ENCODE measurements at regions not wholly inside any gene's neighbourhood (a gene's known extent, or its start where the extent isn't known, plus 50 kb on each side); places are given as distances from the start of the nearest gene placed in this dataset.
"Not testable (repeated sequence)": the region's sequence is repeated elsewhere in the genome, so short reads cannot be mapped to it uniquely, and the experiment has no call there.

DNA sequence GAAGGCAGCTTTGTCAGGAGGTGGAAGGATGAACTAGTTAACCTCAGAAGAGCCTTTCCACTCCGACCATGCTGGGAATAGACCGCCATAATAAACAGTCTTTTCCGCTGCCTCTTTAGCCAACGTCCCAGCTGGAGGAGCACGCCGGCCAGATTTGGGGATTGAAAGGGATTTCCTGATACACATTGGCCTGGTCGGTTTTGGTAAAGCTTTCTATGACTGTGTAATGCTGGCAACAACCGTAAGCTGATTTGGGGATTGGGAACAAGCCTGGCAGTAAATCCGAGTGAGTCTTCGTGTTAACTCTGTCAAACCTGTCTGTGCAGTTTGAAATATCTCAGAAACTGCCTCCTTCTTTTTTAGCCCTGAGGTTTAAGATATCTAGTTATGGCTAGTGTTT, 87.0 kb downstream of the DAD1 start:
- peaks cover 58% of the 10 kb centered on the region for H3K36me3 Mint-ChIP-seq (ENCODE audit: insufficient read depth)
- H3K27ac Mint-ChIP-seq (ENCODE audit: low read depth) = peak overlapping the region; percentile 93
- H3K9me3 Mint-ChIP-seq = no peaks in the 10 kb centered on the region
- peaks cover 31% of the 10 kb centered on the region for H3K4me1 Mint-ChIP-seq
- no peak for ATAC-seq (replicated peaks; ENCODE audit: extremely low read depth, poor library complexity, severe bottlenecking)
- H3K27me3 Mint-ChIP-seq = no peaks in the 10 kb centered on the region
- DNase-seq (ENCODE audit: low spot score in 2 of 2) = no peak
- peak overlapping the region; percentile 81 for H3K4me3 Mint-ChIP-seq

DNA sequence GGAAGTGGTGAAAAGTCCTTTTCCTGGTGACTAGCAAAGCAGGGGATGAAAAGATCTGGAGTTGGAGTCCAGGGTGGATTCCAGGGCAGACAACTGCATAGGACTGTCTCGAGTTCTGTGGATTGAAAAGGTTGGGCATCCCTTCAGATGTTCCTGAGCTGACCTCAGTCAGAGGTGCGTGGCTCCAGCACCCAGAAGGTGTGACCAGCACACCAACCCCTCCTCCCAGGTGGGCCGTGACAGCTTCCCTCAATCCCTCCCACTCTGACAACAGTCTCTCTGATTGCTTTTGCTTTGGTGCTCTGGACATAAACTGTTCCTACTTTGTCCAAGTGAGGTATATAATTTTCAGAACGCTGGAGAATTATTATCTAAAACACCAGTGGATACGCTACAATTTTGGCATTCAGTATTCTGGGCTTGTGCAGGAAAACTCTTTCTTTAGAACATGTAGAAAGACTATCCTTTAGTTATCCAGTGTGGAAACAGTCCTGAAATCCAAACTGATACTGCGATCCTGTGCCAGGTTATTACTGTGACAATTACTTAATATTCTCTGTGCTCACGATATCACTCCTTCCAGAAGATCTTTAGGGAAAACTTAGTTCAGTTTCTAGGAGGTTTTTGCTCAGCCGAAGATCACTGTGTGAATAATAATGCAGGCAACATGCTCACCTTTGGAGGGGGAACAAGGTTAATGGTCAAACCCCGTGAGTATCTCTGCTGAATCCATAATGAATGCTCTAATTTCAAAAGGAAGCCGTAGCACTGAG, 87.9 kb downstream of the DAD1 start:
- Mint-ChIP-seq H3K4me1 (peaks cover 25% of the 10 kb centered on the region), H3K4me3 (peak overlapping the region; percentile 81), H3K9me3 (no peaks in the 10 kb centered on the region), H3K27me3 (no peaks in the 10 kb centered on the region), H3K27ac (ENCODE audit: low read depth) (peak overlapping the region; percentile 93), H3K36me3 (ENCODE audit: insufficient read depth) (peaks cover 51% of the 10 kb centered on the region)
- DNase-seq (ENCODE audit: low spot score in 2 of 2) = no peak
- no peak for ATAC-seq (replicated peaks; ENCODE audit: extremely low read depth, poor library complexity, severe bottlenecking)

DNA sequence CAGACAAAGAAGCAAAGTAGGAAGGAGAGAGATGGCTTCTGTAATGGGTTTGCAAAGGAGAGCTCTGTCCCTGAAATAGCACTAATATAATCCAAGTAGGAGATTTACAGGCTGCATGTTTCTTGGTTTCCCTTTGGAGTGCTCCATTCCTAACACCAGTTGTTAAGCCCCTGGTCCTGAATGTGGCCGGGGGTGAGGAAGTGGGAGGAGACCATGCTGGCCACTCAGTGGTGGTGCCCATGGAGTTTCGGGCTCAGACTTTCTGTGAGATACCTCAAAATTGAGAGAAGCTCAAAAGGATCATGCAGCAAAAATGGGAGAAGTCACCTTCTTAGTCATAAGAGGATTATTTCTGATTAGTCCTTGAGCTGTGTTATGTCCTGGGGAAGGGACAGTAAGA, 88.5 kb downstream of the DAD1 start:
- no peaks in the 10 kb centered on the region for H3K9me3 Mint-ChIP-seq
- DNase-seq (ENCODE audit: low spot score in 2 of 2) = no peak
- H3K27ac Mint-ChIP-seq (ENCODE audit: low read depth) = peak overlapping the region; percentile 84
- no peaks in the 10 kb centered on the region for H3K27me3 Mint-ChIP-seq
- H3K4me1 Mint-ChIP-seq = peaks cover 19% of the 10 kb centered on the region
- ATAC-seq (replicated peaks; ENCODE audit: extremely low read depth, poor library complexity, severe bottlenecking) = no peak
- peaks cover 45% of the 10 kb centered on the region for H3K36me3 Mint-ChIP-seq (ENCODE audit: insufficient read depth)
- peak overlapping the region; percentile 81 for H3K4me3 Mint-ChIP-seq

DNA sequence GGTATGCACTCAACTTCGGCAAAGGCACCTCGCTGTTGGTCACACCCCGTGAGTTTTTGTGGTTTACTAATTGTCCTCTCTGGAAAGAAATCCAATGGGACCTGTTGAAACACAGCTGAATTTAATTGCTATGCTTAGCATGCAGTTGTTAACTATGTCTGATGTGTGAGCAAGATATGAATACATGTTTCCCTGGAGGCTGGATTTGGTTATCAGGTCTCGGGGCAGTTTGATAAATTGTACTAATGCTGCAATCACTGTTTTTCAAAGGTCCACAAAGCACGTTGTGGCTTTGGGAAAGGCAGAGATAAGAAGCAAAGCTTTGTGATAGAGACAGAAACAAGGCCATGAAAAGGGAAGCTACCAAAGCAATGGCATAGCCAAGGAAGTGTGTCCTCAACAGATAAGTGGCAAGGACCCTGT, 91.3 kb downstream of the DAD1 start:
- DNase-seq (ENCODE audit: low spot score in 2 of 2) (no peak), ATAC-seq (replicated peaks; ENCODE audit: extremely low read depth, poor library complexity, severe bottlenecking) (no peak)
- H3K27me3 Mint-ChIP-seq = no peaks in the 10 kb centered on the region
- no peaks in the 10 kb centered on the region for H3K9me3 Mint-ChIP-seq
- H3K36me3 Mint-ChIP-seq (ENCODE audit: insufficient read depth) = peaks cover 39% of the 10 kb centered on the region
- peaks cover 9% of the 10 kb centered on the region for H3K4me1 Mint-ChIP-seq
- peak overlapping the region; percentile 81 for H3K4me3 Mint-ChIP-seq
- peak overlapping the region; percentile 88 for H3K27ac Mint-ChIP-seq (ENCODE audit: low read depth)

DNA sequence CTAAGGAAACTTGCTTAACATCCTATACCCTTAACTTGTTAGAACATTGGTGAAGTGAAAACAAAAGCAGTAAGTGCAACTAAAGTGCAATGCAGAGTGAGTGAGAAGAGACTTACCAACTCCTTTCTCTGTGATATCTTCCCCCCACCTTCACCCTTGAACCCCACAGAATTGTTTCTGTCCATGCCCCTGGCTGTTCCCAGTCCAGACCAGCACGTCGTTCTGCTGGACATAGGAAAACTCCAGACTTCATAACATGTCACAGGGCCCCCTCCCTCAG, 91.9 kb downstream of the DAD1 start:
- ATAC-seq (replicated peaks; ENCODE audit: extremely low read depth, poor library complexity, severe bottlenecking) (no peak), DNase-seq (ENCODE audit: low spot score in 2 of 2) (no peak)
- no peaks in the 10 kb centered on the region for H3K27me3 Mint-ChIP-seq
- peaks cover 8% of the 10 kb centered on the region for H3K4me1 Mint-ChIP-seq
- H3K36me3 Mint-ChIP-seq (ENCODE audit: insufficient read depth) = peaks cover 42% of the 10 kb centered on the region
- H3K9me3 Mint-ChIP-seq = no peaks in the 10 kb centered on the region
- peak overlapping the region; percentile 81 for H3K4me3 Mint-ChIP-seq
- H3K27ac Mint-ChIP-seq (ENCODE audit: low read depth) = no peak overlapping the region

DNA sequence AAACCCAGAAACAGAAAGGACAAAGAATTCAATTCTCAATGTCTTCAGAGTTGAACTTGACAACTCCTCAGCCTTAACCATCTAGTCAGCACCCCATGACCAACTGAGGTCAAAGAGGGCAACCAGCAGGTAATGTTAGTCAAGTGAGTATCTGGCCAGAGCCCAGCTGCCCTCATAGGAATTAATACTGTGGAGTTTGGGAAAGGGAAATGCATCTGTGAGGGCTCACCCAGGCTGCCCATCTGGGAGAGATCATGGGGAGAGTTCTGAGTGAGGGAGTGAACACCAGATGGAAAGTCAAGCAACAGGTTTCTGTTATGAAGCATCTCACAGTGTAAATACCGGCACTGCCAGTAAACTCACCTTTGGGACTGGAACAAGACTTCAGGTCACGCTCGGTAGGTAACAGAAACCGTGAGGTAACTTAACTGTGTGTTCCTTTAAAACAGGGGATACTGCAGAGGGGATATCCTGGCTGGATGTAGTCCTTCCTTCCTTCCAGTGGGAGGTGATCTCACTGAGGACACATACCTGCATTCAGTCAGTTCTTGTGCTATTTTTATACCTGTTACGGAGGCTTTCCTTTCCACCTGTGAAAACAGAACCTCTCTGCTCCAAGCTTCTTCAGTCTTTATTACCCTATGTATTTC, 94.4 kb downstream of the DAD1 start:
- Mint-ChIP-seq H3K36me3 (ENCODE audit: insufficient read depth) (peaks cover 38% of the 10 kb centered on the region), H3K4me3 (peak overlapping the region; percentile 81), H3K27me3 (no peaks in the 10 kb centered on the region), H3K9me3 (no peaks in the 10 kb centered on the region), H3K27ac (ENCODE audit: low read depth) (peak overlapping the region; percentile 53), H3K4me1 (no peaks in the 10 kb centered on the region)
- DNase-seq (ENCODE audit: low spot score in 2 of 2) (no peak), ATAC-seq (replicated peaks; ENCODE audit: extremely low read depth, poor library complexity, severe bottlenecking) (no peak)

DNA sequence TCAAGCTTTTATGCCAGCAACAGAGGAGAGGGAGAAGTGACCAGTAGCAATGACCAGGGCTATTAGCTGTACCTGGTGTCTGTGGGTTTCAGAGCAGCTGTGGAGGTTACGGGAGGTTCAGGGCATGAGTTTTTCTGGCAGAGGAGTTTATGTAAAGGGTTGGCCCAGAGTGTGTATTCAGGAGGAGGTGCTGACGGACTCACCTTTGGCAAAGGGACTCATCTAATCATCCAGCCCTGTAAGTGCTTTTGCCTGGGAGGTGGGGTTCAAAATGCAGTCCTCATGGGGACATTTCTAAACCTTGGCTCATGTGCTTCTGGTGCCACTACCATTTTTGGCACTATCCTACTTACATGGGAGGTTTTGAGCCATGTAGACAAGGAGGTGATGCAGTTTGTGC, 95.3 kb downstream of the DAD1 start:
- Mint-ChIP-seq H3K36me3 (ENCODE audit: insufficient read depth) (peaks cover 36% of the 10 kb centered on the region), H3K4me1 (no peaks in the 10 kb centered on the region), H3K4me3 (peak overlapping the region; percentile 81), H3K27me3 (no peaks in the 10 kb centered on the region), H3K27ac (ENCODE audit: low read depth) (peak overlapping the region; percentile 55), H3K9me3 (no peaks in the 10 kb centered on the region)
- DNase-seq (ENCODE audit: low spot score in 2 of 2) (no peak), ATAC-seq (replicated peaks; ENCODE audit: extremely low read depth, poor library complexity, severe bottlenecking) (no peak)

DNA sequence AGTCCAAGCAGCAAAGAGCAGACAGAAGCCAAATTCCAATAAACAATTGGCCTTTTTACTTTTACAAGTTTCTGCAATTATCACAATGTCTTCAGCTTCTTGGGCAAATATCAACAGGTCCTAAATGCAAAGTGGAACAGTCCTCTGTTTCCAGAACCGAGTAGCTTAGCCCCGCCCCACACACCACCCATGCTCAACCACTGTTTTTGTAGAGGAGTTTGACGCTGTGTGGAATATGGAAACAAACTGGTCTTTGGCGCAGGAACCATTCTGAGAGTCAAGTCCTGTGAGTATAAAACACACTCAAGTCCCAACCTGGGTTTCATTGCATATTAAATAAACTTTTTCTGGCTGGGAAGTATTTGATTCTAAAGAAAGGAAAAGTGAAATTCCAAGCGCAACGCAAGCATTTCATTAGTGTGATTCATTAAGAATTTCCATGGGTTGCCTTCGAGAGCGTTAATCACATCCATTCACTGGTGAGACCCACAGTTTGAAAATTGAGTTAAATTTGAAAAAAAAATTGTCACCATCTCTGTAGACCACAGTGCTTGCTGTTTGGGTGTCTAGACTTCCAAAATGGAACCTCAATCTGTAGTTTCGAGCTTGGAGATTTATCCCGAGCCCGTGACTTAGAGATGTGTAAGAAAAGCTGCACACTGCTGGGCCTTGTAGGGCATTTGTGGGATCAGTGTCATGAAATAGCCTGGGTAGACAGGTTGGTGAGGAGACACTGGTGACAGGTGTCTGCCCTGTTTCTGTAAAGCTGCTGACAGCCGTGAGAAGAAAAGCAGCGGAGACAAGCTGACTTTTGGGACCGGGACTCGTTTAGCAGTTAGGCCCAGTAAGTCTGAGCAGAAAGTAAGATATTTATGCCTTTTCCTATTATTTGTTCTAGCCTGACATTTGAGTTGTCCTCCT, 96.1 kb downstream of the DAD1 start:
- no peaks in the 10 kb centered on the region for H3K27me3 Mint-ChIP-seq
- peak overlapping the region; percentile 81 for H3K4me3 Mint-ChIP-seq
- peaks cover 30% of the 10 kb centered on the region for H3K36me3 Mint-ChIP-seq (ENCODE audit: insufficient read depth)
- ATAC-seq (replicated peaks; ENCODE audit: extremely low read depth, poor library complexity, severe bottlenecking) = no peak
- no peak for DNase-seq (ENCODE audit: low spot score in 2 of 2)
- H3K4me1 Mint-ChIP-seq = no peaks in the 10 kb centered on the region
- peak overlapping the region; percentile 89 for H3K27ac Mint-ChIP-seq (ENCODE audit: low read depth)
- H3K9me3 Mint-ChIP-seq = no peaks in the 10 kb centered on the region

DNA sequence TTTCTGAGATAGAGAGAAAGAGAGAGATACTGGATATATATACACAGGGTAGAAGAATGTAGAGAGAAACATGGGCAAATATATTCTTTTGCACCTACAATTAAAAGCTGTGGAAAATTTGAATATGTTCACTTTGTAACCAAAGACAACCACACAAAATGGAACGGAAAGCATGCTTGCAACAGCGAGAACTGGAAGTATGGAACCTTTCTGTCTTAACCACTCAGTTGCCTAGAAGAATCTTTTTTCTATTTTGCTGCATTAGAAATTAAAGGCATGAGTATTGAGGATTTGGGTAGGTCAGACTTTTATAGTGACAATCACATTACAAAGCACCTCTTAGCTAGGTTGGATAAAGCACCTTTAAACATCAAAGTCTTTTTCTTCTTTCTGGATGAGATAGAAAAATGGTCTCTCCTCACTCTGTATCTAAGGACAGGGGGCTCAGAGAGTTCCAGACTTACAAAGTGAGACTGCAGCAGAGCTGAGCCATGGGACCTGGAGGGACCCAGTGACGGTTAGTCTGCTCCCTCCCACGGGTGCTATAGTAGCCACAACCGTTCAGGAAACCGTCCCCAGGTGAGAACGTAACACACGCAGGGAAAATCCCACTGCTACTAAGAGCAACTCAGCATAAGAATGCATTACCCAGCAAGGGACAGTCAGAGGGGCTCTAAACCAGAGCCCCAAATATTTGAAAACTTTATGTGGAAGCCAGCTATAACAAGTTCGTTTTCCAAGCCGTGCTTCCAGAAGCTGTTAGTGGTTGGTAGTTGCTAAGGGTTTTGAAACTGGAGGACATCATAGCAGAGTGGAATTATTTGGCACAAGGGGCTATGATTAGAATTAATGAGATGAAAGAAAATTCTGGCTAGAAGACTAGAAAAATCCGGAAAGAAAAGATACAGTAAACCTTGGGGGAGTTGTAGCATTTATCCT, 97.1 kb downstream of the DAD1 start:
- Mint-ChIP-seq H3K27ac (ENCODE audit: low read depth) (peak overlapping the region; percentile 89), H3K27me3 (no peaks in the 10 kb centered on the region), H3K4me3 (peak overlapping the region; percentile 80), H3K4me1 (no peaks in the 10 kb centered on the region), H3K9me3 (no peaks in the 10 kb centered on the region), H3K36me3 (ENCODE audit: insufficient read depth) (peaks cover 25% of the 10 kb centered on the region)
- ATAC-seq (replicated peaks; ENCODE audit: extremely low read depth, poor library complexity, severe bottlenecking) = peak; percentile 68
- no peak for DNase-seq (ENCODE audit: low spot score in 2 of 2)

DNA sequence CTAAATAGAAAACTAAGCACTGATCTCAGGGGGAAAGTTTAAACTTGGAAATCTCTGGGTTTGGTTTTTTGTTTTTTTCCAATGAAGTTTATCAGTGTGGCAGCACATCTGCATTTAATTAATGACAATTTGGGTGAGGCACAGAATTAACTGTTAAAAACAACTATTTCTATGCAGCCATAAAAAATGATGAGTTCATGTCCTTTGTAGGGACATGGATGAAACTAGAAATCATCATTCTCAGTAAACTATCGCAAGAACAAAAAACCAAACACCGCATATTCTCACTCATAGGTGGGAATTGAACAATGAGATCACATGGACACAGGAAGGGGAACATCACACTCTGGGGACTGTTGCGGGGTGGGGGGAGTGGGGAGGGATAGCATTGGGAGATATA, 98.0 kb downstream of the DAD1 start:
- H3K4me1 Mint-ChIP-seq = not testable (repeated sequence)

DNA sequence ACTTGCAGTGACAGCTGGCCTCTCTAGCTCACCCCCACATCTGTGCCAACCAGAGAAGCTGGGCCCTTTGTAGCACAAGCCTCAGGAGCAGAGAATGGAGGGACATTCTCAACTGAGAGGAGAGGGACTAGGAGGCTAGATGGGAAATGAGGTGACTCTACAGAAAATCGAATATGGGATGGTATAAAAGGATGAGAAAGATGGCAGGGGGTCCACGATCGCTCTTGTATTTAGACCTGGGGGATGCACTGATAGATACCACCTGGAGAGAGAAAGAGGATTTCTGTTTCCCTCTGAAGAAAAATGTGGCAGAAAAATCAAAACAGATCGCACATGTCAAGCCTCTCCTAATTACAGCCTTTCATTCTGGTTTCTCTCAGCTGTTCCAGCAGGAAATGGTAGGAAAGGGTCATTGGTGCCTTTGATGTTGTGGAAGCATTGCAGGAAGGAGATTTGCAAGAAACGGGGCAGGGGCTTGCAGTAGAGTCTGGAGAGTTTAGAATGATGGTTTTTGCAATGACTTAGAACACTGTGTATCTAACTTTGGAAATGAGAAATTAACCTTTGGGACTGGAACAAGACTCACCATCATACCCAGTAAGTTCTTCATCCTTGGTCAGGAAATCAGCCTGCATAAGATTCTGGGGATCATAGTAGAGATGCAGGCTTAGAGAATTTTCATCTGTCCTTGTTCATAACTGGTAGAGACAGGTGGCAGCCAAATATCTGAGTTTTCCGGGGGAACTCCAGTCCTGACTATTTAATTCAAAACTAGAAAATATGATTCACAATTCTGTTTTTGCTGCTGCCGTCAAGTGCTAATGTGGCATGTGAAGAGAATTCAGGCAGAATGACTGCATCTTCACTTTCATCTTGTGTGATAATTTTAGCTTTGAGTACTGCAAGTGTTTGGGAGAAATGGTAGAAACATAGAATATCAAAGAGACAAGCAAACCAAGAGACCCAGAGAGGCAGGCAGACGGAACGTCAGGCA, 98.8 kb downstream of the DAD1 start:
- no peaks in the 10 kb centered on the region for H3K4me1 Mint-ChIP-seq
- no peaks in the 10 kb centered on the region for H3K27me3 Mint-ChIP-seq
- ATAC-seq (replicated peaks; ENCODE audit: extremely low read depth, poor library complexity, severe bottlenecking) (no peak), DNase-seq (ENCODE audit: low spot score in 2 of 2) (no peak)
- no peaks in the 10 kb centered on the region for H3K9me3 Mint-ChIP-seq
- peaks cover 30% of the 10 kb centered on the region for H3K36me3 Mint-ChIP-seq (ENCODE audit: insufficient read depth)
- peak overlapping the region; percentile 80 for H3K4me3 Mint-ChIP-seq
- peak overlapping the region; percentile 89 for H3K27ac Mint-ChIP-seq (ENCODE audit: low read depth)

More for the DNA sequence above, 98.0 kb downstream of the DAD1 start:
- H3K27ac Mint-ChIP-seq (ENCODE audit: low read depth) = peak overlapping the region; percentile 89
- DNase-seq (ENCODE audit: low spot score in 2 of 2); H3K9me3 Mint-ChIP-seq; H3K27me3 Mint-ChIP-seq; ATAC-seq (replicated peaks; ENCODE audit: extremely low read depth, poor library complexity, severe bottlenecking): not testable (repeated sequence)
- peak overlapping the region; percentile 80 for H3K4me3 Mint-ChIP-seq
- H3K36me3 Mint-ChIP-seq (ENCODE audit: insufficient read depth) = peaks cover 27% of the 10 kb centered on the region

All from central memory CD8-positive, alpha-beta T cell (primary cell).